Right atrium auricular region (tissue), 2 donors: ENCODE measurements at regions not wholly inside any gene's neighbourhood (a gene's known extent, or its start where the extent isn't known, plus 50 kb on each side); places are given as distances from the start of the nearest gene placed in this dataset.

Source experiments
- DNase-seq: peaks from one replicate; pipeline ENCODE4 v3.0.0-alpha.2; 2019; ENCODE audit warnings: low spot score
- H3K27ac ChIP-seq, 2 donors: fragments of 200-600 bp; sonication (generic); 1 replicate in 1 of 2; 2 replicates in 1 of 2; pipeline ENCODE4 v1.5.1; 2016 to 2019
- H3K27me3 ChIP-seq, 2 donors: fragments of 200-600 bp; sonication (generic); one replicate each; pipeline versions ENCODE4 v1.5.1 to v1.6.0; 2017 to 2019
- H3K36me3 ChIP-seq: fragments of 200-600 bp; sonication (generic); one replicate; pipeline ENCODE4 v1.5.1; 2016
- H3K4me1 ChIP-seq, 2 donors: fragments of 200-600 bp; sonication (generic); one replicate each; pipeline versions ENCODE4 v1.5.1 to v1.6.0; 2017 to 2019
- H3K4me3 ChIP-seq, 2 donors: fragments of 200-600 bp; sonication (generic); 1 replicate in 1 of 2; 2 replicates in 1 of 2; pipeline ENCODE4 v1.5.1; 2017 to 2019; ENCODE audit warnings: mild to moderate bottlenecking in 1 of 2, moderate library complexity in 1 of 2
- H3K9me3 ChIP-seq, 2 donors: fragments of 200-600 bp; sonication (generic); one replicate each; pipeline ENCODE4 v1.5.1; 2019
- TF ChIP-seq, protein P1 (sequence below), 2 donors: fragments of 200-600 bp; sonication (generic); IDR thresholded peaks; one replicate each; pipeline ENCODE4 v1.5.1; 2019; ENCODE audit warnings: antibody characterized with exemption in 2 of 2

DNA sequence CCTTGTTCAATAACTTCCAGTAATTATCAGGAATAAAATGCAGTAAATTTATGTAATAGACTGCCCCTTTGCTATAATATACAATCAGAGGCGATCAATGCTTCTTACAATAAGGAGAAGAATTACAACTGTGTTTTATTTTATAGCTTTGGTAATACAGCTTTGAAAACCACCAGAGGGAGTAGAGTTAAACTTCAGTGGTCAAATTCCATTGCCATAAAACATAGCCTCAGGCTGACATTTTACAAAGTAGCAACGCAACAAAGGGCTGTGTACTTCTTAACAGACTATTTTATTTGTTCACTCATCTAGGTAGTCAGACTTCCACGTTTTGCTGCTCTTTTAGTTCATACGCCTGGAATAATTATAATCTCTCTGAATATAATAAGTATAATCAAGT, 58.5 kb downstream of the TEX13C start:
- TF ChIP-seq, protein P1, sequence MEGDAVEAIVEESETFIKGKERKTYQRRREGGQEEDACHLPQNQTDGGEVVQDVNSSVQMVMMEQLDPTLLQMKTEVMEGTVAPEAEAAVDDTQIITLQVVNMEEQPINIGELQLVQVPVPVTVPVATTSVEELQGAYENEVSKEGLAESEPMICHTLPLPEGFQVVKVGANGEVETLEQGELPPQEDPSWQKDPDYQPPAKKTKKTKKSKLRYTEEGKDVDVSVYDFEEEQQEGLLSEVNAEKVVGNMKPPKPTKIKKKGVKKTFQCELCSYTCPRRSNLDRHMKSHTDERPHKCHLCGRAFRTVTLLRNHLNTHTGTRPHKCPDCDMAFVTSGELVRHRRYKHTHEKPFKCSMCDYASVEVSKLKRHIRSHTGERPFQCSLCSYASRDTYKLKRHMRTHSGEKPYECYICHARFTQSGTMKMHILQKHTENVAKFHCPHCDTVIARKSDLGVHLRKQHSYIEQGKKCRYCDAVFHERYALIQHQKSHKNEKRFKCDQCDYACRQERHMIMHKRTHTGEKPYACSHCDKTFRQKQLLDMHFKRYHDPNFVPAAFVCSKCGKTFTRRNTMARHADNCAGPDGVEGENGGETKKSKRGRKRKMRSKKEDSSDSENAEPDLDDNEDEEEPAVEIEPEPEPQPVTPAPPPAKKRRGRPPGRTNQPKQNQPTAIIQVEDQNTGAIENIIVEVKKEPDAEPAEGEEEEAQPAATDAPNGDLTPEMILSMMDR (IDR thresholded peaks at IDR 0.05) = no peak
- DNase-seq = no peak

DNA sequence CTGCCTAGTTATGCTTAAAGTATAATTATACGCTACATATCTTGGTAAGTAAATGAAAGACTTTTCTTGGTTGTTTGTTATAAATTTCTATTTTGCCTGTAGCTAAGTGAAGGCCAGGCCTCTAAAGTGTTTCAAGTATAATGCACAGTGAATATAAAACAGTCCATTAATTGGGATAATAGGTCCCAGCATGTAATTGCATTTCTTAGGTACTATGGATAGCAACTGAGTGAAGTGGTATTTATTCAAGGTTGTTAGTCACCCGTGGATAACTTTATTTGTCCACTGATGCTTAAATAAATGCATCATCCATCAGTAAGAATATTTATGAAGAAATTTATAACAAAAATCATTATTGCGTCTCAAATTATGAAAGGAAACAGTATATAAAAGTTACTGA, 59.1 kb downstream of the TEX13C start:
- TF ChIP-seq, protein P1 (IDR thresholded peaks at IDR 0.05) = no peak
- no peaks in the 10 kb centered on the region for H3K9me3 ChIP-seq
- no peak overlapping the region for H3K4me3 ChIP-seq
- H3K27me3 ChIP-seq = no peaks in the 10 kb centered on the region
- H3K27ac ChIP-seq = no peak overlapping the region
- H3K4me1 ChIP-seq = no peaks in the 10 kb centered on the region
- H3K36me3 ChIP-seq = no peaks in the 10 kb centered on the region
- DNase-seq = no peak

More for the DNA sequence above, 58.5 kb downstream of the TEX13C start:
- Histone ChIP-seq H3K4me3 (no peak overlapping the region), H3K9me3 (no peaks in the 10 kb centered on the region), H3K4me1 (no peaks in the 10 kb centered on the region), H3K27ac (no peak overlapping the region), H3K27me3 (no peaks in the 10 kb centered on the region), H3K36me3 (no peaks in the 10 kb centered on the region)

DNA sequence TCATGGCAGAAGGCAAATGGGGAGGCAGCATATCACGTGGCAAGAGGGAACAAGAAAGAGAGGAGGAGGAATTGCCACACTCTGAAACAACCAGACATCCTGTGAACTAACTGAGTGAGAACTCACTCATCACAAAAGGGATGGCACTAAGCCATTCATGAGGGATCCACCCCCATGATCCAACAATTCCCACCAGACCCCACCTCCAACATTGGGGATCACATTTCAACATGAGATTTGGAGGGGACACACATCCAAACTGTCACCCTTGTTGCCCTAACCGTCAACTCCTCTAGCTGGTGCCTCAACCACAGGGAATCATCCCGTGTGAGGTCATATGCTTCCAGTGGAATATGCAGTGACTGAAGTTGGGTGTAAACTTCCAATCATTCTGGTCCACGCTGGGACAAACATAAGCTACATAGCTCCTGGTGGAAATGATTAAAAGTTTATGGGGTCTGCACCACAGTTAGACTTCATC, 62.5 kb downstream of the TEX13C start:
- TF ChIP-seq, protein P1 (IDR thresholded peaks at IDR 0.05) = no peak
- no peak overlapping the region for H3K27ac ChIP-seq
- H3K4me1 ChIP-seq = no peaks in the 10 kb centered on the region
- H3K27me3 ChIP-seq = no peaks in the 10 kb centered on the region
- DNase-seq = no peak
- H3K36me3 ChIP-seq = no peaks in the 10 kb centered on the region
- no peaks in the 10 kb centered on the region for H3K9me3 ChIP-seq
- no peak overlapping the region for H3K4me3 ChIP-seq

DNA sequence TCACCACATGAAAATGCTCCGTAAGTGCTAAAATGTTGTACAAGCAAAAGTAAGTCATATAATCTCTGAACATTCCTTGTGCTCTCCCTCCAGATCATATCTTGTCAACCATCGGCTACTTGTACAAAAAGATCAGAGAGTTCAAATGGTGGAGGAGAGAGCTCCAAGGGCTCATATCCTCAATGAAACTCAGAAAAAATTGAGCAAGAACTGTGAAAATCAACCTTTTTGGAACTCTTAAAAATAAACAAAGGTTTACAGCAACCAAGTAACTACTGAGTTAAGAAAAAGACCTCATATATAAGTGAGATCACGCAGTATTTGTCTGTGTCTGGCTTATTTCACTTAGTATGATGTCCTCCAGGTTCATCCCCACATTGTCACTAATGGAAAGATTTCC, 63.2 kb downstream of the TEX13C start:
- H3K9me3 ChIP-seq = no peaks in the 10 kb centered on the region
- no peak for DNase-seq
- H3K36me3 ChIP-seq = no peaks in the 10 kb centered on the region
- H3K27me3 ChIP-seq = no peaks in the 10 kb centered on the region
- H3K27ac ChIP-seq = no peak overlapping the region
- H3K4me3 ChIP-seq = no peak overlapping the region
- no peaks in the 10 kb centered on the region for H3K4me1 ChIP-seq
- TF ChIP-seq, protein P1 (IDR thresholded peaks at IDR 0.05) = no peak

DNA sequence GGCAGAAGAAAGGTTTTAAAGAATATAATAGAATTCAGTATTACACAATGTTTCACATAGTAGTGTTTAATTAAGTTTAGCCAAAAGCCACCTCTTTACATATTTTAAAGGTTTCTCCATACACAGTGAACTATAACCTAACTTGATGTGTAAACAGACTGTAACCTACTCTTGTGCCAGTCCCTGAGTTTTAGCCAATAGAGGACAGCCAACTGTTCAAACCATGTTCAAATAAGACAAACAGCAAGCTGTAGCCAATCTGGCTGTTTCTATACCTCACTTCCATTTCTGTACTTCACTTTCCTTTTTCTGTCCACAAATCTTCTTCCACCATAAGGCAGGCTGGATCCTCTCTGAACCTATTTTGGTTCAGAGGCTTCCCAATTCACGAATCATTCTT, 65.2 kb downstream of the TEX13C start:
- Histone ChIP-seq H3K27me3 (no peaks in the 10 kb centered on the region), H3K4me3 (no peak overlapping the region), H3K4me1 (no peaks in the 10 kb centered on the region), H3K27ac (no peak overlapping the region), H3K36me3 (no peaks in the 10 kb centered on the region), H3K9me3 (no peaks in the 10 kb centered on the region)
- TF ChIP-seq, protein P1 (IDR thresholded peaks at IDR 0.05) = no peak
- DNase-seq = no peak

DNA sequence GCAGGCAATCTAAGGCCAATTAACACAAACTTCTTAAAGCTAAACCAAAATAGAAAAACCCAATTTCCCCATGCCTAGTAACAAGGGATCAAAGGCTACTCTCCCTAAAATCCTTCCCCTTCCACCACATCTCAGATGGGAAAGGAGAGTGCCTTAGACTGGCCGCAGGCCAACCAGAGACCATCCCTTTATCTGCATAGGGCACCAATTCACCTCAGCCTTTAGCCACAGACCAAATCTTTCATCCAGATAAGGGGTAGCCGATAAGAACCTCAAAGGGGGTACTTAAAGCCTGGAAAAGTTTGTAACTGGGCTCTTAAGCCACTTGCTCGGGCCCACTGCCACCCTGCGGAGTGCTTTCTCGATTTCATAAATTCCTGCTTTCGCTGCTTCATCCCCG, 68.3 kb downstream of the TEX13C start:
- H3K4me1 ChIP-seq = no peaks in the 10 kb centered on the region
- H3K27me3 ChIP-seq = no peaks in the 10 kb centered on the region
- H3K27ac ChIP-seq = no peak overlapping the region
- H3K4me3 ChIP-seq = no peak overlapping the region
- no peaks in the 10 kb centered on the region for H3K9me3 ChIP-seq
- no peaks in the 10 kb centered on the region for H3K36me3 ChIP-seq
- TF ChIP-seq, protein P1 (IDR thresholded peaks at IDR 0.05) = no peak
- no peak for DNase-seq
